HL-60 (cell line): ENCODE measurements at regions not wholly inside any gene's neighbourhood (a gene's known extent, or its start where the extent isn't known, plus 50 kb on each side); places are given as distances from the start of the nearest gene placed in this dataset.

Experiments used
- DNase-seq, 2 experiments: peaks; one replicate each; pipeline ENCODE4 v3.0.0-alpha.2; 2010 to 2020; ENCODE audit warnings: low read depth in 1 of 2, low spot score in 1 of 2
- H3K27ac ChIP-seq: fragments of 250-450 bp; sonication (Bioruptor Pico); replicated peaks from 2 replicates; pipeline ENCODE4 v1.5.1; 2020; ENCODE audit warnings: mild to moderate bottlenecking, moderate library complexity
- H3K27me3 ChIP-seq: fragments of 250-450 bp; sonication (Bioruptor Pico); 2 replicates; pipeline ENCODE4 v1.5.1; 2021; ENCODE audit warnings: mild to moderate bottlenecking, moderate library complexity; ENCODE audit not compliant: insufficient read depth, poor library complexity, severe bottlenecking
- H3K4me3 ChIP-seq: replicated peaks from 2 replicates; pipeline ENCODE4 v1.5.1; 2011; ENCODE audit warnings: mild to moderate bottlenecking, control low read depth, low read length; ENCODE audit not compliant: insufficient read depth
- CTCF ChIP-seq: IDR thresholded peaks from one replicate; pipeline ENCODE4 v1.5.1; 2011; ENCODE audit warnings: low read length, control low read depth, inconsistent platforms; ENCODE audit not compliant: insufficient read depth
- GABPA ChIP-seq: IDR thresholded peaks from 2 replicates; pipeline ENCODE4 v1.6.1; 2012; ENCODE audit warnings: low read depth
- POLR2AphosphoS5 ChIP-seq: IDR thresholded peaks from 2 replicates; pipeline ENCODE4 v1.6.1; 2012; ENCODE audit warnings: low read depth
- SPI1 ChIP-seq: IDR thresholded peaks from 2 replicates; pipeline ENCODE4 v1.6.1; 2012; ENCODE audit warnings: low read depth, mild to moderate bottlenecking, borderline replicate concordance
- TF ChIP-seq, protein P1 (sequence below): IDR thresholded peaks from 2 replicates; pipeline ENCODE4 v1.6.1; 2012; ENCODE audit warnings: low read depth; ENCODE audit not compliant: insufficient replicate concordance

GRCh38 chr7:41134300-41135255 is 568.3 kb downstream of the INHBA start:
- Histone ChIP-seq H3K27ac (no peak overlapping the region), H3K27me3 (no peaks in the 10 kb centered on the region), H3K4me3 (no peak overlapping the region)
- DNase-seq, result no peak
- TF ChIP-seq, protein P1, sequence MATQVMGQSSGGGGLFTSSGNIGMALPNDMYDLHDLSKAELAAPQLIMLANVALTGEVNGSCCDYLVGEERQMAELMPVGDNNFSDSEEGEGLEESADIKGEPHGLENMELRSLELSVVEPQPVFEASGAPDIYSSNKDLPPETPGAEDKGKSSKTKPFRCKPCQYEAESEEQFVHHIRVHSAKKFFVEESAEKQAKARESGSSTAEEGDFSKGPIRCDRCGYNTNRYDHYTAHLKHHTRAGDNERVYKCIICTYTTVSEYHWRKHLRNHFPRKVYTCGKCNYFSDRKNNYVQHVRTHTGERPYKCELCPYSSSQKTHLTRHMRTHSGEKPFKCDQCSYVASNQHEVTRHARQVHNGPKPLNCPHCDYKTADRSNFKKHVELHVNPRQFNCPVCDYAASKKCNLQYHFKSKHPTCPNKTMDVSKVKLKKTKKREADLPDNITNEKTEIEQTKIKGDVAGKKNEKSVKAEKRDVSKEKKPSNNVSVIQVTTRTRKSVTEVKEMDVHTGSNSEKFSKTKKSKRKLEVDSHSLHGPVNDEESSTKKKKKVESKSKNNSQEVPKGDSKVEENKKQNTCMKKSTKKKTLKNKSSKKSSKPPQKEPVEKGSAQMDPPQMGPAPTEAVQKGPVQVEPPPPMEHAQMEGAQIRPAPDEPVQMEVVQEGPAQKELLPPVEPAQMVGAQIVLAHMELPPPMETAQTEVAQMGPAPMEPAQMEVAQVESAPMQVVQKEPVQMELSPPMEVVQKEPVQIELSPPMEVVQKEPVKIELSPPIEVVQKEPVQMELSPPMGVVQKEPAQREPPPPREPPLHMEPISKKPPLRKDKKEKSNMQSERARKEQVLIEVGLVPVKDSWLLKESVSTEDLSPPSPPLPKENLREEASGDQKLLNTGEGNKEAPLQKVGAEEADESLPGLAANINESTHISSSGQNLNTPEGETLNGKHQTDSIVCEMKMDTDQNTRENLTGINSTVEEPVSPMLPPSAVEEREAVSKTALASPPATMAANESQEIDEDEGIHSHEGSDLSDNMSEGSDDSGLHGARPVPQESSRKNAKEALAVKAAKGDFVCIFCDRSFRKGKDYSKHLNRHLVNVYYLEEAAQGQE, result no peak
- TF ChIP-seq GABPA (no peak), POLR2AphosphoS5 (no peak), CTCF (no peak), SPI1 (no peak)

DNA sequence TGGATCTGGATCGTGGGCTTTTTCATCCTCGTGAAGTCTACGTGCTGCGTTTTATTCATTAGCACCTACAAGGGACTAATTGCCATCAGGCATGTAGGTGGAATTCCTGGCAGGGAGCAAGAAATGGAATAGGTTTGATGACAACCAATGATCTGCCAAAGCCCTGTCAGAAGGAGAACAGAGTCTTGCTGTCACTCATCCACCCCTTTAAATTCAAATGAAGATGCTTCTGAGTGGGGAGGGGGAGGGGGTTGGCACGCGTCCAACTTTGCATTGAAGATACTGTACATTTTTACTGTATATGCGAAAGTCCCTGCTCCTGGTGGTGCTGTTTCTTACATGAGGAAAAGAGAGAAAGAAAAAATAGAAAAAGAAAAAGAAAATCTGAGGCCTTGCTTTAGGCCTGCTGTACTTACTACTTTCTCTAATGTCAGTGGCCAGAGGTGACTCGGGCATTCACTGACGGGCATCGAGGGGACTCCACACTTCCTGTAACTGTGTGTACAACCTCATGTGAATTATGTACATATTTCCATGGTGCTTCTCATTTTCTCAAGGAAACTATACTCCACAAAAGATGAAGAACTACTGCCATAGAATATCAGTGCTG is 569.1 kb downstream of the INHBA start:
- no peak for DNase-seq
- Histone ChIP-seq H3K27ac (no peak overlapping the region), H3K4me3 (no peak overlapping the region), H3K27me3 (no peaks in the 10 kb centered on the region)
- TF ChIP-seq POLR2AphosphoS5 (no peak), CTCF (no peak), SPI1 (no peak), GABPA (no peak)
- TF ChIP-seq, protein P1, result no peak

DNA sequence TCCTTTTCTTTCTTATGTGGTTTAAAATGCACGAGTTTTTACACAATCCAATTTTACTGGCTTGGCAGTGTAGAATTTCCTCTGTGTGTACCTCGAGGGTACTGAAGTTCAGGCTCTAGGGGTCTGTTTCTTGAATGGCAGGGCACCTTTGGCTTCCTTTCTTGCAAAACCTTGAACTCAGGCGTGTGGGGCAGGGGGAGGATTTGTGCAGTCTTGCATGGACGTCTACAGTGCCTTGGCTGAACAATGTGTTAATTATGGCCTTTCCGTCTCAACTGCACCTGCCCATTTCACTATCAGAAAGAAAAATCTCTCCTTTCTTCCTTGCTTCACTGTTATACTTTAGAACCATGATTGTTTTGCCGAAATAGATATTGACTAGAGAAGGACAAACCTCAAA is 570.9 kb downstream of the INHBA start:
- H3K27me3 ChIP-seq, result no peaks in the 10 kb centered on the region
- DNase-seq, result no peak
- H3K27ac ChIP-seq, result no peak overlapping the region
- TF ChIP-seq GABPA (no peak), CTCF (no peak), SPI1 (no peak), POLR2AphosphoS5 (no peak)
- TF ChIP-seq, protein P1, result no peak
- H3K4me3 ChIP-seq, result no peak overlapping the region
